RWPE2 (cell line): ENCODE measurements at regions not wholly inside any gene's neighbourhood (a gene's known extent, or its start where the extent isn't known, plus 50 kb on each side); places are given as distances from the start of the nearest gene placed in this dataset.

Experiments
- ATAC-seq: fragments of 200-7000 bp; cut with Tn5 transposase; 3 replicates; pipeline ENCODE4 v1.9.1; 2021; ENCODE audit warnings: low read depth
- DNase-seq: peaks from one replicate; pipeline ENCODE4 v3.0.0-alpha.2; 2020; ENCODE audit warnings: low spot score
- H3K27ac ChIP-seq: fragments of 450-650 bp; 2 replicates; pipeline ENCODE4 v1.5.1; 2017; ENCODE audit warnings: mild to moderate bottlenecking; ENCODE audit not compliant: poor library complexity, severe bottlenecking
- H3K27me3 ChIP-seq: fragments of 250-450 bp; sonication (Bioruptor Pico); 2 replicates; pipeline ENCODE4 v1.5.1; 2021; ENCODE audit warnings: mild to moderate bottlenecking, moderate library complexity; ENCODE audit not compliant: insufficient read depth, poor library complexity, severe bottlenecking
- H3K36me3 ChIP-seq: fragments of 250-450 bp; sonication (Bioruptor Pico); 2 replicates; pipeline ENCODE4 v1.5.1; 2020; ENCODE audit warnings: low read depth, mild to moderate bottlenecking, moderate library complexity
- H3K4me1 ChIP-seq: fragments of 250-450 bp; sonication (Bioruptor Pico); 2 replicates; pipeline ENCODE4 v1.5.1; 2021; ENCODE audit warnings: mild to moderate bottlenecking, moderate library complexity; ENCODE audit not compliant: insufficient read depth, poor library complexity, severe bottlenecking
- H3K4me3 ChIP-seq: fragments of 250-450 bp; sonication (Bioruptor Pico); 2 replicates; pipeline ENCODE4 v1.5.1; 2021; ENCODE audit warnings: mild to moderate bottlenecking, moderate library complexity; ENCODE audit not compliant: severe bottlenecking
- H3K9me3 ChIP-seq: fragments of 250-450 bp; sonication (Bioruptor Pico); 2 replicates; pipeline ENCODE4 v1.5.1; 2021; ENCODE audit warnings: mild to moderate bottlenecking, moderate library complexity; ENCODE audit not compliant: severe bottlenecking
- CTCF ChIP-seq: fragments of 450-650 bp; IDR thresholded peaks from one replicate; pipeline ENCODE4 v1.5.1; 2017; ENCODE audit warnings: mild to moderate bottlenecking, moderate library complexity; ENCODE audit not compliant: poor library complexity, severe bottlenecking

- no peak for TF ChIP-seq CTCF
- no peaks in the 10 kb centered on the region for H3K27me3 ChIP-seq
- H3K27ac ChIP-seq: no peak overlapping the region
- H3K4me1 ChIP-seq: no peaks in the 10 kb centered on the region
- no peaks in the 10 kb centered on the region for H3K9me3 ChIP-seq
- H3K36me3 ChIP-seq: no peaks in the 10 kb centered on the region
- no peak overlapping the region for H3K4me3 ChIP-seq
- DNase-seq (no peak), ATAC-seq (no peak)
These were observed 61.2 kb downstream of the MAGED1 start for GRCh38 chrX:51954592-51954991.

DNA sequence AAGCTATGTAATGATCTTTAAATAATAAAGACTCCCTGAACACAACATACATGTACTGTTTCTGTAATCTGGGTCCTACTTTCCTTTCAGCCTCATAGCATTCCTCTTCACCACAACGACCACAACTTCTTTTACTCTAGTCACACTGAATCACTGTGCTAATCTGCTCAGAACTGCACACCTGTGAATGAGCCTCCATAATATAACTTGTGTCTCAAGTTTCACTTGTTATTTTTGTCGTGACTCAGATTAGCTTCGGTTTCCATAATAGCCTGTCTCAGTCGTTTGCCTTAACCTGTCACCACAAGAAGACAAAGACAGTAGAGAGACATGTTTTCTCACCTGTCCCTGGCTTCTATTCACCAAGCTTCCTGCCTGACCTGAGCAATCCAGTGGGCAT is 61.8 kb downstream of the MAGED1 start:
- ATAC-seq: peak; percentile 50
- no peak overlapping the region for H3K27ac ChIP-seq
- H3K4me3 ChIP-seq: no peak overlapping the region
- no peak for DNase-seq
- TF ChIP-seq CTCF: no peak
- no peaks in the 10 kb centered on the region for H3K9me3 ChIP-seq
- H3K4me1 ChIP-seq: no peaks in the 10 kb centered on the region
- no peaks in the 10 kb centered on the region for H3K27me3 ChIP-seq
- H3K36me3 ChIP-seq: no peaks in the 10 kb centered on the region

DNA sequence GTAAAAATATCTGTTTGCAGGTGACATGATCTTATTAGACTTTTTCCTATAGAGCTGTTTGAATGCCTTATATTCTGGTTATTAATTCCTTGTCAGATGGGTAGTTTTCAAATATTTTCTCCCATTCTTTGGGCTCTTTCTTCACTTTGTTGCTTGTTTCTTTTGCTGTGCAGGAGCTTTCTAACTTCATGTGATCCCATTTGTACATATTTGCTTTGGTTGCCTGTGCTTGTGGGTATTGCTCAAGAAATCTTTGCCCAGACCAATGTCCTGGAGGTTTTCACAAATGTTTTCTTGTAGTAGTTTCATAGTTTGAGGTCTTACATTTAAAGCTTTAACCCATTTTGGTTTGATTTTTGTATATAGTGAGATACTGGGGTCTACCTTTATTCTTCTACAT is 63.0 kb downstream of the MAGED1 start:
- Histone ChIP-seq H3K27ac (no peak overlapping the region), H3K4me1 (no peaks in the 10 kb centered on the region), H3K36me3 (no peaks in the 10 kb centered on the region), H3K27me3 (no peaks in the 10 kb centered on the region), H3K9me3 (no peaks in the 10 kb centered on the region), H3K4me3 (no peak overlapping the region)
- ATAC-seq: no peak
- DNase-seq: no peak
- TF ChIP-seq CTCF: no peak

DNA sequence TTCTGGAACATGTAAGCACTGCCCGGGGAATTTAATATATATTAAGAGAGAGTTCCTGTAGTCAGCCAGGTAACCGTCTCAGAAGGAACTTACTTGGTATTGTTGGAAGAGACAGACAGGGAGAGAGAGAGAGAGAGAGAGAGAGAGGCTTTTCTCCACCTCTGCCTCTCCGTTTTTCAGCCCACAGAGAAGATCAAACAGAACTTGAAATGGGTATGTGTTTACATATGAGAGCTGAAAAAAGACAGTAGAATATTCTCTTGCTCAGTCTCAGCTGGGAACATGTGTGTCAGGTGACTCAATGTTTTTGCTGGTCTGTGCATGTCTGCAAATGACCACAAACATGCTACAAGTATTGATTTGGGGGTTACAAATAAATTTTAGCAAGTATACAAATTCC is 81.9 kb downstream of the MAGED1 start:
- no peak for ATAC-seq
- no peak for DNase-seq
- Histone ChIP-seq H3K27me3 (no peaks in the 10 kb centered on the region), H3K4me3 (no peak overlapping the region), H3K4me1 (no peaks in the 10 kb centered on the region), H3K9me3 (no peaks in the 10 kb centered on the region), H3K27ac (no peak overlapping the region), H3K36me3 (no peaks in the 10 kb centered on the region)
- TF ChIP-seq CTCF: no peak

DNA sequence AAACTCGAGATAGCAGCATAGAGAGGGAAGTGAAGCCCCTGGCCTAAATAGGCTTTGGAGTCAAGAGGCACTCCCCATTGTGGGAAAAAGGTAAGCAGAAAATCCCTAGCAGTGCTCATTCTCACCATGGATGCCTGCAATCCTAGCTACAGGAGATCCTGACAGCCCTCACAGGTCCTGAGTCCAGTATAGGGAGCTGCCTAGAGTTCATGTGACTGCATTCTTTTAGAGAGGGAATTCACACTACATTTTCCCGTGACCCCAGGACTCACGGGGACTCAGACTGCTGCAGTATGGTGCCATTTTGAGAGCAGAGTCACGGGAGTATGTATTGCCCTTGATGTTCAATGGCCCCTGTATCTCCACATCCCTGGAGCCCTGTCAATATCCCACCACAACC is 82.4 kb downstream of the MAGED1 start:
- DNase-seq (no peak), ATAC-seq (no peak)
- H3K4me3 ChIP-seq: no peak overlapping the region
- no peaks in the 10 kb centered on the region for H3K9me3 ChIP-seq
- no peaks in the 10 kb centered on the region for H3K4me1 ChIP-seq
- no peaks in the 10 kb centered on the region for H3K27me3 ChIP-seq
- no peak for TF ChIP-seq CTCF
- no peaks in the 10 kb centered on the region for H3K36me3 ChIP-seq
- H3K27ac ChIP-seq: no peak overlapping the region
